Caco-2 (cell line): ENCODE measurements at regions not wholly inside any gene's neighbourhood (a gene's known extent, or its start where the extent isn't known, plus 50 kb on each side); places are given as distances from the start of the nearest gene placed in this dataset.

ENCODE experiments used
- BruUV-seq: library from RNA; stranded (reverse); fragments of 400-500 nt; replicated peaks from 2 replicates; lab custom pipeline; 2021; lab: Mats Ljungman, UMichigan
- CTCF ChIA-PET: fragments of 300-600 bp; sonication (Branson Sonifier 250); formaldehyde crosslinking; loops from one replicate; lab custom pipeline; 2022; ENCODE audit warnings: antibody characterized with exemption; lab: Charles Lee
- POLR2A ChIA-PET: fragments of 300-600 bp; sonication (Branson Sonifier 250); formaldehyde crosslinking; loops from one replicate; lab custom pipeline; 2022; ENCODE audit warnings: antibody characterized with exemption; lab: Charles Lee
- DNase-seq, 2 experiments: peaks; one replicate each; pipeline versions ENCODE4 v3.0.0 to v3.0.0-alpha.2; 2020 to 2022
- H3K27me3 ChIP-seq: replicated peaks from 2 replicates; pipeline ENCODE4 v1.6.0; 2011; ENCODE audit warnings: low read length; ENCODE audit not compliant: control insufficient read depth, insufficient read depth
- H3K36me3 ChIP-seq: 2 replicates; pipeline ENCODE4 v1.5.1; 2011; ENCODE audit warnings: low read length; ENCODE audit not compliant: control insufficient read depth, insufficient read depth
- H3K4me1 ChIP-seq: fragments of 250-450 bp; sonication (Bioruptor Pico); 2 replicates; pipeline ENCODE4 v1.5.1; 2020; ENCODE audit warnings: mild to moderate bottlenecking
- H3K4me3 ChIP-seq: 2 replicates; pipeline ENCODE4 v1.5.1; 2011; ENCODE audit warnings: low read depth, mild to moderate bottlenecking, control low read depth, low read length
- H3K9me3 ChIP-seq: fragments of 250-450 bp; sonication (Bioruptor Pico); 2 replicates; pipeline ENCODE4 v1.5.1; 2020; ENCODE audit warnings: mild to moderate bottlenecking, moderate library complexity
- H3K27ac Mint-ChIP-seq: one replicate; pipeline ENCODE4 v1.8.0; 2022; ENCODE audit warnings: mixed read lengths; ENCODE audit not compliant: unreplicated experiment
- H3K27me3 Mint-ChIP-seq: one replicate; pipeline ENCODE4 v1.8.0; 2022; ENCODE audit warnings: mixed read lengths; ENCODE audit not compliant: insufficient read depth, unreplicated experiment
- H3K36me3 Mint-ChIP-seq: one replicate; pipeline ENCODE4 v1.8.0; 2022; ENCODE audit warnings: mild to moderate bottlenecking, mixed read lengths; ENCODE audit not compliant: insufficient read depth, unreplicated experiment
- H3K4me1 Mint-ChIP-seq: one replicate; pipeline ENCODE4 v1.8.0; 2022; ENCODE audit warnings: low read depth, mixed read lengths; ENCODE audit not compliant: unreplicated experiment
- H3K4me3 Mint-ChIP-seq: one replicate; pipeline ENCODE4 v1.8.0; 2022; ENCODE audit warnings: mild to moderate bottlenecking, moderate library complexity, mixed read lengths; ENCODE audit not compliant: unreplicated experiment
- H3K9me3 Mint-ChIP-seq: one replicate; pipeline ENCODE4 v1.8.0; 2022; ENCODE audit warnings: mixed read lengths; ENCODE audit not compliant: unreplicated experiment
- intact Hi-C: fragments of 100-400 bp; cut with micrococcal nuclease; formaldehyde crosslinking; loops from one replicate; pipeline ENCODE4 v1.10.0; 2022; ENCODE audit not compliant: unreplicated experiment
- TF ChIP-seq, protein P1 (sequence below), 2 experiments: fragments of 200-600 bp in 1 of 2; IDR thresholded peaks; 1 replicate in 1 of 2; 2 replicates in 1 of 2; pipeline versions ENCODE4 v1.5.1 to v1.8.0; 2011 to 2022; ENCODE audit warnings: antibody characterized with exemption in 1 of 2, control low read depth in 1 of 2, inconsistent platforms in 1 of 2, low read depth in 1 of 2, low read length in 1 of 2, mild to moderate bottlenecking in 1 of 2, moderate library complexity in 1 of 2; ENCODE audit not compliant: insufficient read depth in 1 of 2, severe bottlenecking in 1 of 2, unreplicated experiment in 1 of 2

DNA sequence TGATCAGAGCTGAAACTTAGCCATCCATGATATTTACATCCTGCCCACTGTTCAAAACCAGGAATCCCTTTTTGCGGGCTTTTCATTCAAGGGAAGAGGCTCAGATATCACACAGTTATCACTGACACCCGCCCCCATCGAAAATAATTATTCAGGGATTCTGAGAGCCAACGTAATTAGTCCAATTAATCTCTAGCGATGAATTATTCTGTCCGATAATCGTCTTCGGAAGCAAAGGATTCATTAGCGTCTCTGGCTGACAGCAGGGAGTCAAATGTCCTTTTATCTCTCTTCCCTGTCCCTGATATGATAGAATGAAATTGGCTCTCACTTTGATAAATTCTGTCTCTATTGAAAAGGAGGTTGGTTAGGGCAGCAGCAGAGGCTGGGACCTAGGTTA is 140.4 kb upstream of the IPO9 start:
- intact Hi-C loops, result no loop called here
- no peak for DNase-seq
- Histone ChIP-seq H3K4me3 (no peak overlapping the region), H3K4me1 (no peaks in the 10 kb centered on the region), H3K36me3 (no peaks in the 10 kb centered on the region), H3K9me3 (no peaks in the 10 kb centered on the region), H3K27me3 (no peaks in the 10 kb centered on the region; the same call in 1 of the 2 replicates)
- ChIA-PET CTCF (no interaction called here), POLR2A (no interaction called here)
- Mint-ChIP-seq H3K4me3 (no peak overlapping the region), H3K27me3 (peaks cover 7% of the 10 kb centered on the region), H3K27ac (no peak overlapping the region), H3K9me3 (no peaks in the 10 kb centered on the region), H3K4me1 (no peaks in the 10 kb centered on the region), H3K36me3 (no peaks in the 10 kb centered on the region)
- TF ChIP-seq, protein P1, sequence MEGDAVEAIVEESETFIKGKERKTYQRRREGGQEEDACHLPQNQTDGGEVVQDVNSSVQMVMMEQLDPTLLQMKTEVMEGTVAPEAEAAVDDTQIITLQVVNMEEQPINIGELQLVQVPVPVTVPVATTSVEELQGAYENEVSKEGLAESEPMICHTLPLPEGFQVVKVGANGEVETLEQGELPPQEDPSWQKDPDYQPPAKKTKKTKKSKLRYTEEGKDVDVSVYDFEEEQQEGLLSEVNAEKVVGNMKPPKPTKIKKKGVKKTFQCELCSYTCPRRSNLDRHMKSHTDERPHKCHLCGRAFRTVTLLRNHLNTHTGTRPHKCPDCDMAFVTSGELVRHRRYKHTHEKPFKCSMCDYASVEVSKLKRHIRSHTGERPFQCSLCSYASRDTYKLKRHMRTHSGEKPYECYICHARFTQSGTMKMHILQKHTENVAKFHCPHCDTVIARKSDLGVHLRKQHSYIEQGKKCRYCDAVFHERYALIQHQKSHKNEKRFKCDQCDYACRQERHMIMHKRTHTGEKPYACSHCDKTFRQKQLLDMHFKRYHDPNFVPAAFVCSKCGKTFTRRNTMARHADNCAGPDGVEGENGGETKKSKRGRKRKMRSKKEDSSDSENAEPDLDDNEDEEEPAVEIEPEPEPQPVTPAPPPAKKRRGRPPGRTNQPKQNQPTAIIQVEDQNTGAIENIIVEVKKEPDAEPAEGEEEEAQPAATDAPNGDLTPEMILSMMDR (IDR thresholded peaks at IDR 0.05; ENCODE audit: insufficient read depth in 1 of 2, low read depth in 1 of 2, low read length in 1 of 2, severe bottlenecking in 1 of 2, unreplicated experiment in 1 of 2), result no peak
- BruUV-seq, result no TSS peak

DNA sequence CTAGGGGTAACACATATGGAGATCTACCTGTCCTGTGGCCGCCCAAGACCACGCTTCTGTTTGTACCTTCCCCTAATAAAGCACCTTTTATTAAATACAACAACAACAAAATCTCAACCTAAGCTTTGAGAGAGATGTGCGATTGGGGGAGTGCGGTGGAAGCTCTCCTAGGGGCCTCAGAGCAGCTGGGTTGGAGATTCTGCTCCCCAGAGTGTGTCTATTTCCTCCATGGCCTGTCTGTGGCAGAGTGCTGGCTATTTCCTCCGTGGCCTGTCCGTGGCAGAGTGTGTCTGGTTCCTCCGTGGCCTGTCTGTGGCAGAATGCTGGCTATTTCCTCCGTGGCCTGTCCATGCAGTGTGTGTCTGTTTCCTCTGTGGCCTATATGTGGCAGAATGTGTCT is 139.3 kb upstream of the IPO9 start:
- no peaks in the 10 kb centered on the region for H3K9me3 ChIP-seq
- POLR2A ChIA-PET, result no interaction called here
- TF ChIP-seq, protein P1 (IDR thresholded peaks at IDR 0.05; ENCODE audit: insufficient read depth in 1 of 2, low read depth in 1 of 2, low read length in 1 of 2, severe bottlenecking in 1 of 2, unreplicated experiment in 1 of 2), result no peak
- Mint-ChIP-seq H3K36me3 (no peaks in the 10 kb centered on the region), H3K4me3 (no peak overlapping the region), H3K4me1 (no peaks in the 10 kb centered on the region), H3K9me3 (no peaks in the 10 kb centered on the region), H3K27me3 (peaks cover 3% of the 10 kb centered on the region), H3K27ac (no peak overlapping the region)
- no peaks in the 10 kb centered on the region for H3K36me3 ChIP-seq
- no peaks in the 10 kb centered on the region; the same call in none of the 2 replicates for H3K27me3 ChIP-seq
- DNase-seq, result no peak
- CTCF ChIA-PET, result no interaction called here
- no peak overlapping the region for H3K4me3 ChIP-seq
- BruUV-seq, result no TSS peak
- intact Hi-C loops, result no loop called here
- no peaks in the 10 kb centered on the region for H3K4me1 ChIP-seq

DNA sequence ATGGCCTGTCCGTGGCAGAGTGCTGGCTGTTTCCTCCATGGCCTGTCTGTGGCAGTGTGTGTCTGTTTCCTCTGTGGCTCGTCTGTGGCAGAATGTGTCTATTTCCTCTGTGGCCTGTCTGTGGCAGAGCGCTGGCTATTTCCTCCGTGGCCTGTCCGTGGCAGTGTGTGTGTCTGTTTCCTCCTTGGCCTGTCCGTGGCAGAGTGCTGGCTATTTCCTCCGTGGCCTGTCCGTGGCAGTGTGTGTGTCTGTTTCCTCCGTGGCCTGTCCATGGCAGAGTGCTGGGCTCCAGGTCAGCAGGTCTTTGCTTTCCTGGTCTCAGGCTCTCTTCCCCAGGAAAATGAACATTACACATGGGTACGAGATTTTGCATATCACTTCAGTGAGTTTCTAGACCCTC is 138.4 kb upstream of the IPO9 start:
- no peak overlapping the region for H3K4me3 Mint-ChIP-seq
- H3K4me3 ChIP-seq, result no peak overlapping the region
- intact Hi-C loops, result no loop called here
- H3K9me3 Mint-ChIP-seq, result no peaks in the 10 kb centered on the region
- CTCF ChIA-PET, result no interaction called here
- no peak for DNase-seq
- H3K27me3 ChIP-seq, result no peaks in the 10 kb centered on the region; the same call in none of the 2 replicates
- H3K27me3 Mint-ChIP-seq, result peaks cover 3% of the 10 kb centered on the region
- no peaks in the 10 kb centered on the region for H3K9me3 ChIP-seq
- TF ChIP-seq, protein P1 (IDR thresholded peaks at IDR 0.05; ENCODE audit: insufficient read depth in 1 of 2, low read depth in 1 of 2, low read length in 1 of 2, severe bottlenecking in 1 of 2, unreplicated experiment in 1 of 2), result no peak
- no TSS peak for BruUV-seq
- H3K36me3 Mint-ChIP-seq, result no peaks in the 10 kb centered on the region
- no peaks in the 10 kb centered on the region for H3K4me1 ChIP-seq
- H3K4me1 Mint-ChIP-seq, result no peaks in the 10 kb centered on the region
- H3K36me3 ChIP-seq, result no peaks in the 10 kb centered on the region
- POLR2A ChIA-PET, result no interaction called here
- H3K27ac Mint-ChIP-seq, result no peak overlapping the region
